IMR-90 (cell line): ENCODE measurements at regions not wholly inside any gene's neighbourhood (a gene's known extent, or its start where the extent isn't known, plus 50 kb on each side); places are given as distances from the start of the nearest gene placed in this dataset.

Experiments used
- ATAC-seq: fragments of 200-7000 bp; cut with Tn5 transposase; 2 replicates; pipeline ENCODE4 v1.9.1; 2020; ENCODE audit warnings: low read depth, mild to moderate bottlenecking, moderate library complexity
- BruUV-seq: library from RNA; stranded (reverse); fragments of 400-500 nt; replicated peaks from 2 replicates; lab custom pipeline; 2021; lab: Mats Ljungman, UMichigan
- CTCF ChIA-PET: fragments of 300-600 bp; formaldehyde crosslinking; extraction: SDS; loops from one replicate; lab custom pipeline; 2021; ENCODE audit warnings: antibody characterized with exemption; lab: Yijun Ruan, JAX
- POLR2A ChIA-PET: fragments of 300-600 bp; sonication (Branson Sonifier 250); formaldehyde crosslinking; loops from one replicate; lab custom pipeline; 2022; ENCODE audit warnings: antibody characterized with exemption; ENCODE audit not compliant: unreplicated experiment; lab: Charles Lee
- DNase-seq: peaks from one replicate; pipeline ENCODE4 v3.0.0; 2013
- H2AFZ ChIP-seq: replicated peaks from 2 replicates; pipeline ENCODE3; 2013; ENCODE audit warnings: low read length, mild to moderate bottlenecking; ENCODE audit not compliant: poor library complexity
- H2AK5ac ChIP-seq: 2 replicates; pipeline ENCODE4 v1.6.1; 2013; ENCODE audit warnings: low read depth, low read length, inconsistent platforms
- H2AK9ac ChIP-seq: replicated peaks from 2 replicates; pipeline ENCODE3; 2013; ENCODE audit warnings: mild to moderate bottlenecking, low read depth, low read length, moderate library complexity; ENCODE audit not compliant: poor library complexity
- H2BK120ac ChIP-seq: 2 replicates; pipeline ENCODE4 v1.6.1; 2013; ENCODE audit warnings: low read depth, low read length, inconsistent platforms
- H2BK15ac ChIP-seq: 3 replicates; pipeline ENCODE4 v1.6.1; 2013; ENCODE audit warnings: low read depth, low read length, inconsistent platforms
- H2BK20ac ChIP-seq: 2 replicates; pipeline ENCODE4 v1.6.1; 2013; ENCODE audit warnings: low read depth, mild to moderate bottlenecking, inconsistent platforms, low read length, moderate library complexity
- H2BK5ac ChIP-seq: 2 replicates; pipeline ENCODE4 v1.6.1; 2013; ENCODE audit warnings: mild to moderate bottlenecking, low read depth, low read length, inconsistent platforms; ENCODE audit not compliant: poor library complexity, severe bottlenecking
- H3K14ac ChIP-seq: replicated peaks from 2 replicates; pipeline ENCODE4 v1.6.1; 2013; ENCODE audit warnings: low read depth, low read length, inconsistent platforms
- H3K18ac ChIP-seq: 2 replicates; pipeline ENCODE4 v1.6.1; 2013; ENCODE audit warnings: low read depth, low read length, control low read depth
- H3K23ac ChIP-seq: 2 replicates; pipeline ENCODE4 v1.6.1; 2013; ENCODE audit warnings: low read depth, low read length, inconsistent platforms
- H3K27ac ChIP-seq: 2 replicates; pipeline ENCODE4 v1.5.1; 2013; ENCODE audit warnings: mild to moderate bottlenecking, control low read depth, low read length; ENCODE audit not compliant: insufficient read depth
- H3K27me3 ChIP-seq: 2 replicates; pipeline ENCODE4 v1.6.1; 2013; ENCODE audit warnings: low read length; ENCODE audit not compliant: control insufficient read depth, insufficient read depth
- H3K36me3 ChIP-seq: 2 replicates; pipeline ENCODE4 v1.6.1; 2013; ENCODE audit warnings: low read length, mixed read lengths; ENCODE audit not compliant: control insufficient read depth, insufficient read depth
- H3K4ac ChIP-seq: 2 replicates; pipeline ENCODE4 v1.6.1; 2013; ENCODE audit warnings: low read depth, low read length, inconsistent platforms
- H3K4me1 ChIP-seq: 2 replicates; pipeline ENCODE4 v1.6.1; 2013; ENCODE audit warnings: low read length, mixed read lengths; ENCODE audit not compliant: control insufficient read depth, insufficient read depth
- H3K4me2 ChIP-seq: 2 replicates; pipeline ENCODE4 v1.6.1; 2013; ENCODE audit warnings: low read depth, mild to moderate bottlenecking, control low read depth, low read length, moderate library complexity
- H3K4me3 ChIP-seq: 2 replicates; pipeline ENCODE4 v1.5.1; 2013; ENCODE audit warnings: low read depth, mild to moderate bottlenecking, control low read depth, low read length, moderate library complexity; ENCODE audit not compliant: insufficient read depth
- H3K56ac ChIP-seq: 2 replicates; pipeline ENCODE4 v1.6.1; 2013; ENCODE audit warnings: low read length, inconsistent platforms; ENCODE audit not compliant: insufficient read depth; ENCODE audit errors: extremely low read depth
- H3K79me1 ChIP-seq, 2 experiments: 2 replicates each; pipeline ENCODE4 v1.6.1; 2013; ENCODE audit warnings: low read length in 2 of 2, inconsistent platforms in 1 of 2, low read depth in 1 of 2
- H3K9ac ChIP-seq: 2 replicates; pipeline ENCODE4 v1.6.1; 2013; ENCODE audit warnings: low read depth, low read length, control low read depth
- H3K9me1 ChIP-seq: 2 replicates; pipeline ENCODE4 v1.6.1; 2013; ENCODE audit warnings: low read length, inconsistent platforms; ENCODE audit not compliant: insufficient read depth
- H3K9me3 ChIP-seq: 2 replicates; pipeline ENCODE4 v1.6.1; 2013; ENCODE audit warnings: low read length; ENCODE audit not compliant: control insufficient read depth, insufficient read depth
- H4K20me1 ChIP-seq: 2 replicates; pipeline ENCODE4 v1.6.1; 2013; ENCODE audit warnings: low read length, inconsistent platforms; ENCODE audit not compliant: insufficient read depth
- H4K5ac ChIP-seq: 2 replicates; pipeline ENCODE4 v1.6.1; 2013; ENCODE audit warnings: mild to moderate bottlenecking, low read depth, low read length, control low read depth
- H4K8ac ChIP-seq, 2 experiments: 2 replicates each; pipeline ENCODE4 v1.6.1; 2013; ENCODE audit warnings: low read depth in 2 of 2, low read length in 2 of 2, control low read depth in 1 of 2, inconsistent platforms in 1 of 2
- H4K91ac ChIP-seq: 2 replicates; pipeline ENCODE4 v1.6.1; 2013; ENCODE audit warnings: low read depth, low read length, inconsistent platforms; ENCODE audit not compliant: insufficient read depth
- CEBPB ChIP-seq: IDR thresholded peaks from 2 replicates; pipeline ENCODE4 v1.6.1; 2012; ENCODE audit warnings: low read depth, low read length, improper control_type of control experiment
- CHD1 ChIP-seq: IDR thresholded peaks from 2 replicates; pipeline ENCODE4 v1.6.1; 2012; ENCODE audit warnings: low read depth, low read length, improper control_type of control experiment
- FOS ChIP-seq: fragments of 150-350 bp; IDR thresholded peaks from 2 replicates; pipeline ENCODE4 v1.6.1; 2016; ENCODE audit warnings: low read depth, low read length
- MAFK ChIP-seq: IDR thresholded peaks from 2 replicates; pipeline ENCODE4 v1.6.1; 2012; ENCODE audit warnings: low read depth, low read length, improper control_type of control experiment
- MXI1 ChIP-seq: IDR thresholded peaks from 2 replicates; pipeline ENCODE4 v1.6.1; 2012; ENCODE audit warnings: low read depth, mild to moderate bottlenecking, low read length, moderate library complexity, borderline replicate concordance
- NFE2L2 ChIP-seq: fragments of 150-350 bp; IDR thresholded peaks from 2 replicates; pipeline ENCODE4 v1.6.1; 2016; ENCODE audit warnings: low read depth, mild to moderate bottlenecking, low read length
- POLR2A ChIP-seq: IDR thresholded peaks from 2 replicates; pipeline ENCODE4 v1.6.1; 2012; ENCODE audit warnings: mild to moderate bottlenecking, low read depth, low read length
- RAD21 ChIP-seq: IDR thresholded peaks from 2 replicates; pipeline ENCODE4 v1.6.1; 2012; ENCODE audit warnings: low read length, improper control_type of control experiment
- SMC3 ChIP-seq: fragments of 150-350 bp; IDR thresholded peaks from 2 replicates; pipeline ENCODE4 v1.6.1; 2016; ENCODE audit warnings: low read depth, mild to moderate bottlenecking, antibody characterized with exemption, low read length, moderate library complexity
- WGBS, 2 experiments: methylation state at CpG; one replicate each; pipeline versions ENCODE4 v1.1.5 to v1.1.7; 2013; ENCODE audit warnings: missing lambda C conversion rate in 2 of 2; ENCODE audit not compliant: insufficient read length in 1 of 2; ENCODE audit errors: extremely low coverage in 2 of 2; 5-methylcytosine and 5-hydroxymethylcytosine counted together
- dilution Hi-C: fragments of 300-500 bp; cut with HindIII; formaldehyde crosslinking; loops from one replicate; pipeline ENCODE4 v1.14.3; 2018; ENCODE audit warnings: low sequenced_read_pairs; ENCODE audit not compliant: unreplicated experiment
- in situ Hi-C: fragments of 300-500 bp; cut with MboI; formaldehyde crosslinking; loops from 3 replicates; pipeline ENCODE4 v1.14.3; 2019; ENCODE audit warnings: low sequenced_read_pairs, inconsistent platforms, mixed read lengths
- intact Hi-C: fragments of 100-400 bp; cut with micrococcal nuclease; formaldehyde crosslinking; loops from 2 replicates; pipeline ENCODE4 v1.10.0; 2022
- TF ChIP-seq, protein P1 (sequence below): conservative IDR thresholded peaks from 2 replicates; pipeline ENCODE4 v1.5.1; 2012; ENCODE audit warnings: mild to moderate bottlenecking, low read depth, low read length, improper control_type of control experiment
- TF ChIP-seq, protein P2 (sequence below): fragments of 150-350 bp; IDR thresholded peaks from 2 replicates; pipeline ENCODE4 v1.6.1; 2016; ENCODE audit warnings: low read depth, mild to moderate bottlenecking, low read length, moderate library complexity, borderline replicate concordance

DNA sequence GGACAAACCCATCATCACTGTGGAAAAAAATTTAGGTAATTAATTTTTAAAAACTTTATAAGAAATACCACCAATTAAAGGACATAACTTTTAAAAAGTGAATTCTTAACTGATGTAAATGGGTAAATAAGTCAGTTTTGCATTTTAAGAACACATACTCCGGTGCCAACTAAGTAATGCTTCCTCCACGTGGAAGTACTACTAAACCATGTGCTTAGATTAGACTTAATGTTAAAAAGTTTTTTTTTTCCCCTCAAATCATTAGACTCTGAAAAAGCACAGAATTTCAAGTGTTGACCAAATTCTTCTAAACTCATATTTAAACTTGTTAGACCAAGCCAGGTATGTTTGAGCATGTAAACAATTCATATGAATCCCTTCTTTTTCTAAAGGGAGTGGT, 242.0 kb downstream of the NFKBIZ start:
- peak overlapping the region; percentile 69; the same call in 1 of the 2 replicates for H4K91ac ChIP-seq
- no peak for TF ChIP-seq NFE2L2
- TF ChIP-seq MXI1, result no peak
- no peak for TF ChIP-seq SMC3
- no peak for TF ChIP-seq MAFK
- TF ChIP-seq FOS, result no peak
- TF ChIP-seq, protein P1, sequence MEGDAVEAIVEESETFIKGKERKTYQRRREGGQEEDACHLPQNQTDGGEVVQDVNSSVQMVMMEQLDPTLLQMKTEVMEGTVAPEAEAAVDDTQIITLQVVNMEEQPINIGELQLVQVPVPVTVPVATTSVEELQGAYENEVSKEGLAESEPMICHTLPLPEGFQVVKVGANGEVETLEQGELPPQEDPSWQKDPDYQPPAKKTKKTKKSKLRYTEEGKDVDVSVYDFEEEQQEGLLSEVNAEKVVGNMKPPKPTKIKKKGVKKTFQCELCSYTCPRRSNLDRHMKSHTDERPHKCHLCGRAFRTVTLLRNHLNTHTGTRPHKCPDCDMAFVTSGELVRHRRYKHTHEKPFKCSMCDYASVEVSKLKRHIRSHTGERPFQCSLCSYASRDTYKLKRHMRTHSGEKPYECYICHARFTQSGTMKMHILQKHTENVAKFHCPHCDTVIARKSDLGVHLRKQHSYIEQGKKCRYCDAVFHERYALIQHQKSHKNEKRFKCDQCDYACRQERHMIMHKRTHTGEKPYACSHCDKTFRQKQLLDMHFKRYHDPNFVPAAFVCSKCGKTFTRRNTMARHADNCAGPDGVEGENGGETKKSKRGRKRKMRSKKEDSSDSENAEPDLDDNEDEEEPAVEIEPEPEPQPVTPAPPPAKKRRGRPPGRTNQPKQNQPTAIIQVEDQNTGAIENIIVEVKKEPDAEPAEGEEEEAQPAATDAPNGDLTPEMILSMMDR, result no peak
- no peak for TF ChIP-seq CHD1
- no peak for TF ChIP-seq RAD21
- TF ChIP-seq POLR2A, result no peak
- TF ChIP-seq, protein P2, sequence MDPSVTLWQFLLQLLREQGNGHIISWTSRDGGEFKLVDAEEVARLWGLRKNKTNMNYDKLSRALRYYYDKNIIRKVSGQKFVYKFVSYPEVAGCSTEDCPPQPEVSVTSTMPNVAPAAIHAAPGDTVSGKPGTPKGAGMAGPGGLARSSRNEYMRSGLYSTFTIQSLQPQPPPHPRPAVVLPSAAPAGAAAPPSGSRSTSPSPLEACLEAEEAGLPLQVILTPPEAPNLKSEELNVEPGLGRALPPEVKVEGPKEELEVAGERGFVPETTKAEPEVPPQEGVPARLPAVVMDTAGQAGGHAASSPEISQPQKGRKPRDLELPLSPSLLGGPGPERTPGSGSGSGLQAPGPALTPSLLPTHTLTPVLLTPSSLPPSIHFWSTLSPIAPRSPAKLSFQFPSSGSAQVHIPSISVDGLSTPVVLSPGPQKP, result no peak
- no peak for TF ChIP-seq CEBPB
- no peak for ATAC-seq
- peaks cover 0 to 7% of the 10 kb centered on the region in 2 experiments; a peak in 1 of 4 replicates for H3K79me1 ChIP-seq
- no peaks in the 10 kb centered on the region for H3K36me3 ChIP-seq
- in situ Hi-C loops, result no loop called here
- peaks cover 15% of the 10 kb centered on the region; the same call in 1 of the 2 replicates for H3K4me1 ChIP-seq
- H4K8ac ChIP-seq, result peak overlapping the region; percentile 52 to 94; a peak in 2 of 4 replicates
- WGBS, 2 experiments, result no CpG with 5 or more reads among the region's 2 CpGs
- H3K9ac ChIP-seq, result no peak overlapping the region
- H3K4ac ChIP-seq, result peak overlapping the region; percentile 90; the same call in 1 of the 2 replicates
- dilution Hi-C loops, result no loop called here
- H2BK15ac ChIP-seq, result peak overlapping the region; percentile 43; the same call in 2 of the 3 replicates
- H3K27me3 ChIP-seq, result no peaks in the 10 kb centered on the region
- H3K4me2 ChIP-seq, result no peak overlapping the region
- H2AK9ac ChIP-seq, result no peak overlapping the region
- H2BK20ac ChIP-seq, result peak overlapping the region; percentile 98
- CTCF ChIA-PET, result no interaction called here
- H2BK120ac ChIP-seq, result peak overlapping the region; percentile 97
- H2AK5ac ChIP-seq, result no peak overlapping the region
- H4K20me1 ChIP-seq, result no peaks in the 10 kb centered on the region; the same call in 1 of the 2 replicates
- intact Hi-C loops, result no loop called here
- peaks cover 5% of the 10 kb centered on the region; the same call in 1 of the 2 replicates for H3K9me1 ChIP-seq
- POLR2A ChIA-PET, result no interaction called here
- H3K23ac ChIP-seq, result no peak overlapping the region
- peak overlapping the region; percentile 100 for H2BK5ac ChIP-seq
- H4K5ac ChIP-seq, result no peak overlapping the region; the same call in 1 of the 2 replicates
- H3K14ac ChIP-seq, result peak overlapping the region; percentile 89; the same call in 1 of the 2 replicates
- no TSS peak for BruUV-seq
- H3K56ac ChIP-seq, result no peak overlapping the region
- no peak overlapping the region for H3K4me3 ChIP-seq
- H3K27ac ChIP-seq, result no peak overlapping the region; the same call in 1 of the 2 replicates
- no peaks in the 10 kb centered on the region for H3K9me3 ChIP-seq
- H2AFZ ChIP-seq, result no peak overlapping the region
- peak overlapping the region; percentile 99; the same call in 1 of the 2 replicates for H3K18ac ChIP-seq
- DNase-seq, result no peak
